ENCODE measurements at regions not wholly inside any gene's neighbourhood (a gene's known extent, or its start where the extent isn't known, plus 50 kb on each side); places are given as distances from the start of the nearest gene placed in this dataset.

DNA sequence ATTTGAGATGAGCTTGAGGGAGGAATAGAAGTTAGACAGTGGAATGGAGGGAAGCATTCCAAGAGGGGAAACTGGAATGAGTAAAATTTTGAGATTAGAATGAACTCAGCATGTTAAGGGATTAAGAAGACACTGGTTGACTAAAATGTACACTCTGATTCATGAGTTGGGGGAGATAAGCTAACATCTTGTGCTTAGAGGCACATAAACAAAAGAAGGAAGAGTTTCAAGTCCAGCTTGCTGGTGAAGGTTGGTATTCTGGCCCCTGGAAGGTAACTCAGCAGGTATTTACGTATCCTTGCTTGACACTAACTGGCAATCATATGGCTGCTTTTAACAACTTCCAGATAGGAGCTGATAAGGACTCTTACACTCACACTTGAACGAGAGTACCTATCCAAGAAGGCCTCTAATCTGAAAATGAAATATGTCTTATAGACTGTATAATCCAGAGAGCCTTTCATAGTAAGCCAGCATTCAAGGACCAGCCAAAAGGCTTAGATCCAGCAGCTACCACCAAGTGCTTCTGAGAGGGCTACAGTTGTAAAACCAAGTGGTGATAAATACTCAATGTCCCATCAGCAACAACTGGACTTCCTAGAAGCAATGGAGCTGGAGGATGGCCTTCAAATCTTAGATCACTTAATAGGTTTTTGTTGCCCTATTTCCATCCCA lies 149.7 kb upstream of the SERP2 start:
- Histone ChIP-seq H3K4me3 (ENCODE audit: low read depth, low read length) (no peak overlapping the region), H3K36me3 (ENCODE audit: control insufficient read depth, insufficient read depth, low read length) (no peaks in the 10 kb centered on the region), H3K27me3 (ENCODE audit: control insufficient read depth, insufficient read depth, low read length) (no peaks in the 10 kb centered on the region)
- TF ChIP-seq CTCF (IDR thresholded peaks at IDR 0.05; ENCODE audit: insufficient read depth, low read length, severe bottlenecking), result no peak
- FAIRE-seq (no peak), DNase-seq (ENCODE audit: low read depth) (no peak)

- H3K27me3 ChIP-seq (ENCODE audit: control insufficient read depth, insufficient read depth, low read length), result no peaks in the 10 kb centered on the region
- no peak overlapping the region for H3K4me3 ChIP-seq (ENCODE audit: low read depth, low read length)
- no peaks in the 10 kb centered on the region for H3K36me3 ChIP-seq (ENCODE audit: control insufficient read depth, insufficient read depth, low read length)
- FAIRE-seq (no peak), DNase-seq (ENCODE audit: low read depth) (no peak)
- no peak for TF ChIP-seq CTCF (IDR thresholded peaks at IDR 0.05; ENCODE audit: insufficient read depth, low read length, severe bottlenecking)
These were observed 149.0 kb upstream of the SERP2 start for GRCh38 chr13:44224450-44225149.

DNA sequence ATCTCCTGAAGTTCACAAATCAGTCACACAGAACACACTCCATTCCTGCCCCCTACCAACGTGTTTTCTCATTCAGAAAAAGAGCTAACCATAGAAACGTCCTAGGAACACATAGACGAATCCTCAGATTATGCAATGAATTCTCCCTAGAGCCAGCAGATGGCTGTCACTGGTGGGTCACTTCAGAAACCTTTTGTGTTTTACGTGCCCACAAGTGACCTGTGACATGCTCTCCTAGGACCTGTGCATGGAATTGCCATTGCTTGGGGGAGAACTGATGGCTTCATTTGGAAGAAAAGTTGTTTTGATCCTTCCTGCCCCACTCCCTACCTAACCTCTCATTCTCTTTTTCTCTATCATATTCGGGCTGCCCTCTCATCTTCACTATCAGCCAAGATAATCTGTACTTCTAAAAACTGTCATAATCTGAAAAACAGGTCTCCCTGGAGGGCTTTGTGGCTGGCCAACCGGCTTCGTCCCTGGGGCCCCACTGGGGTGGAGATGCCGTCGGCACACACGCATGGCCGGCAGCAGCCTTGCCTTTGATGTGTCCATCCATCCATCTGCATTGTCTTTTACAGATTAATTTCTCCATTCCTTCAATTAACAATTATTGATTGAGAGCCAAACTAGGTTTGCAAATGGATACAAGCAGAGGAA lies 144.1 kb upstream of the SERP2 start:
- no peaks in the 10 kb centered on the region for H3K27me3 ChIP-seq (ENCODE audit: control insufficient read depth, insufficient read depth, low read length)
- DNase-seq (ENCODE audit: low read depth), result no peak
- no peak overlapping the region for H3K4me3 ChIP-seq (ENCODE audit: low read depth, low read length)
- no peaks in the 10 kb centered on the region for H3K36me3 ChIP-seq (ENCODE audit: control insufficient read depth, insufficient read depth, low read length)
- FAIRE-seq, result no peak
- TF ChIP-seq CTCF (IDR thresholded peaks at IDR 0.05; ENCODE audit: insufficient read depth, low read length, severe bottlenecking), result no peak

GRCh38 chr13:44230071-44230470 lies 143.6 kb upstream of the SERP2 start:
- H3K4me3 ChIP-seq (ENCODE audit: low read depth, low read length), result no peak overlapping the region
- FAIRE-seq (no peak), DNase-seq (ENCODE audit: low read depth) (no peak)
- TF ChIP-seq CTCF (IDR thresholded peaks at IDR 0.05; ENCODE audit: insufficient read depth, low read length, severe bottlenecking), result no peak
- H3K36me3 ChIP-seq (ENCODE audit: control insufficient read depth, insufficient read depth, low read length), result no peaks in the 10 kb centered on the region
- H3K27me3 ChIP-seq (ENCODE audit: control insufficient read depth, insufficient read depth, low read length), result no peaks in the 10 kb centered on the region

DNA sequence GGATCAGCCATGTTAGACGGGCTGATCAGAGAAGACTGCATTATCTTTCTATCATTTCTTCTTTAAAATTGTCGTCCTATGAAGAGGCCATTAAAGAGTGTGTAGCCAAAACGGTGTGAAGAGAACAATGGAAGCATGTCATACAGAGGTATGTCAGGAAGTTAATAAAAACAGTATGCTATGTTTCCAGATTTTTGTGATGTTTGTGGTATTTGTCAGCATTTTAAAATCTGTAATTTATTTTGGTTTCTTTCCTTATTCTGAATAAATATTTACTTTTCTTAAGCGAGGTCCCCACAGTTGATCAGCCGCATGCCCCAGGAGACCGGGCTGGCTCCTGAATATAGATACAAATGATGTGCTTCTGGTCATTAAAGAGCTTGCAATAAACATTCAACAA lies 142.9 kb upstream of the SERP2 start:
- DNase-seq (ENCODE audit: low read depth) (no peak), FAIRE-seq (no peak)
- no peaks in the 10 kb centered on the region for H3K36me3 ChIP-seq (ENCODE audit: control insufficient read depth, insufficient read depth, low read length)
- TF ChIP-seq CTCF (IDR thresholded peaks at IDR 0.05; ENCODE audit: insufficient read depth, low read length, severe bottlenecking), result no peak
- no peak overlapping the region for H3K4me3 ChIP-seq (ENCODE audit: low read depth, low read length)
- no peaks in the 10 kb centered on the region for H3K27me3 ChIP-seq (ENCODE audit: control insufficient read depth, insufficient read depth, low read length)

Measured in bronchial epithelial cell (primary cell).